GM23338 (cell line): ENCODE measurements at regions not wholly inside any gene's neighbourhood (a gene's known extent, or its start where the extent isn't known, plus 50 kb on each side); places are given as distances from the start of the nearest gene placed in this dataset.
"Not testable (repeated sequence)": the region's sequence is repeated elsewhere in the genome, so short reads cannot be mapped to it uniquely, and the experiment has no call there.

Source experiments
- ATAC-seq: fragments of 200-7000 bp; cut with Tn5 transposase; 3 replicates; pipeline ENCODE4 v1.9.1; 2020
- DNase-seq: peaks from one replicate; pipeline ENCODE4 v3.0.0-alpha.2; 2015; ENCODE audit warnings: low spot score
- H2AFZ ChIP-seq: fragments of 200-600 bp; sonication (generic); 2 replicates; pipeline ENCODE4 v1.8.0; 2016; ENCODE audit warnings: antibody characterized with exemption, mild to moderate bottlenecking, moderate library complexity
- H3F3A ChIP-seq: fragments of 200-600 bp; sonication (generic); replicated peaks from 2 replicates; pipeline ENCODE4 v1.8.0; 2017; ENCODE audit warnings: antibody characterized with exemption, mixed run types, low read depth
- H3K27ac ChIP-seq: fragments of 200-600 bp; sonication (generic); 2 replicates; pipeline ENCODE4 v1.6.1; 2016; ENCODE audit warnings: low read depth
- H3K27me3 ChIP-seq: fragments of 200-600 bp; sonication (generic); 2 replicates; pipeline ENCODE4 v1.8.0; 2016; ENCODE audit warnings: mild to moderate bottlenecking, mixed run types, moderate library complexity; ENCODE audit not compliant: insufficient read depth
- H3K36me3 ChIP-seq: fragments of 200-600 bp; sonication (generic); 2 replicates; pipeline ENCODE4 v1.8.0; 2016; ENCODE audit warnings: mild to moderate bottlenecking; ENCODE audit not compliant: insufficient read depth
- H3K4me1 ChIP-seq: fragments of 200-600 bp; sonication (generic); 2 replicates; pipeline ENCODE4 v1.8.0; 2016; ENCODE audit warnings: mild to moderate bottlenecking, moderate library complexity; ENCODE audit not compliant: insufficient read depth
- H3K4me2 ChIP-seq: fragments of 200-600 bp; sonication (generic); 2 replicates; pipeline ENCODE4 v1.7.1; 2017; ENCODE audit warnings: mixed run types
- H3K4me3 ChIP-seq: fragments of 200-600 bp; sonication (generic); 2 replicates; pipeline ENCODE4 v1.6.1; 2016; ENCODE audit warnings: mixed run types
- H3K79me2 ChIP-seq: fragments of 200-600 bp; sonication (generic); replicated peaks from 2 replicates; pipeline ENCODE4 v1.8.0; 2017; ENCODE audit warnings: mild to moderate bottlenecking; ENCODE audit not compliant: insufficient read depth
- H3K9me2 ChIP-seq: fragments of 200-600 bp; sonication (generic); 2 replicates; pipeline ENCODE4 v1.8.0; 2017; ENCODE audit not compliant: insufficient read depth
- H4K20me1 ChIP-seq: fragments of 200-600 bp; sonication (generic); replicated peaks from 2 replicates; pipeline ENCODE4 v1.8.0; 2017; ENCODE audit warnings: mild to moderate bottlenecking; ENCODE audit not compliant: insufficient read depth
- H3K27ac Mint-ChIP-seq: 2 replicates; pipeline ENCODE4 v1.8.0; 2020; ENCODE audit warnings: inconsistent platforms, mild to moderate bottlenecking, moderate library complexity, mixed read lengths
- H3K27me3 Mint-ChIP-seq: 3 replicates; pipeline ENCODE4 v1.8.0; 2022; ENCODE audit warnings: low read depth, mild to moderate bottlenecking, moderate library complexity, mixed read lengths, inconsistent platforms; ENCODE audit not compliant: insufficient read depth, poor library complexity
- H3K36me3 Mint-ChIP-seq: 3 replicates; pipeline ENCODE4 v1.8.0; 2021; ENCODE audit warnings: low read depth, mild to moderate bottlenecking, inconsistent platforms, moderate library complexity, mixed read lengths
- H3K4me1 Mint-ChIP-seq: 3 replicates; pipeline ENCODE4 v1.8.0; 2020; ENCODE audit warnings: mild to moderate bottlenecking, inconsistent platforms, mixed read lengths
- H3K4me3 Mint-ChIP-seq: 3 replicates; pipeline ENCODE4 v1.8.0; 2021; ENCODE audit warnings: moderate library complexity, mild to moderate bottlenecking, inconsistent platforms, mixed read lengths
- H3K9me3 Mint-ChIP-seq: 3 replicates; pipeline ENCODE4 v1.8.0; 2020; ENCODE audit warnings: moderate library complexity, mild to moderate bottlenecking, inconsistent platforms, mixed read lengths
- POLR2AphosphoS5 ChIP-seq: IDR thresholded peaks from 2 replicates; pipeline ENCODE4 v1.6.1; 2016; ENCODE audit warnings: antibody characterized with exemption, low read depth
- REST ChIP-seq: IDR thresholded peaks from one replicate; pipeline ENCODE4 v1.6.1; 2018; ENCODE audit warnings: antibody characterized with exemption; ENCODE audit not compliant: unreplicated experiment
- ZNF462 ChIP-seq: fragments of 250-450 bp; sonication (Bioruptor Pico); IDR thresholded peaks from 2 replicates; pipeline ENCODE4 v1.5.0; 2020; ENCODE audit warnings: mild to moderate bottlenecking, moderate library complexity

- TF ChIP-seq REST, result no peak
- TF ChIP-seq POLR2AphosphoS5, result no peak
- TF ChIP-seq ZNF462 (CRISPR knock-in tag), result no peak
Observed at GRCh38 chr5:125685771-125686170, 737.4 kb upstream of the GRAMD2B start (continued).

- H3K4me2 ChIP-seq, DNase-seq, H3K27ac ChIP-seq, H3K27me3 Mint-ChIP-seq, ATAC-seq, H3K4me3 Mint-ChIP-seq, H4K20me1 ChIP-seq, H2AFZ ChIP-seq, H3K36me3 ChIP-seq, H3F3A ChIP-seq, H3K4me3 ChIP-seq, H3K79me2 ChIP-seq, H3K4me1 Mint-ChIP-seq, H3K4me1 ChIP-seq, H3K9me2 ChIP-seq, H3K27me3 ChIP-seq, H3K27ac Mint-ChIP-seq: not testable (repeated sequence)
- H3K36me3 Mint-ChIP-seq, result peaks cover 32% of the 10 kb centered on the region
- peaks cover 32% of the 10 kb centered on the region for H3K9me3 Mint-ChIP-seq
Observed at GRCh38 chr5:125691738-125692530, 731.3 kb upstream of the GRAMD2B start.
